ENCODE measurements at regions not wholly inside any gene's neighbourhood (a gene's known extent, or its start where the extent isn't known, plus 50 kb on each side); places are given as distances from the start of the nearest gene placed in this dataset.
"Not testable (repeated sequence)": the region's sequence is repeated elsewhere in the genome, so short reads cannot be mapped to it uniquely, and the experiment has no call there.

DNA sequence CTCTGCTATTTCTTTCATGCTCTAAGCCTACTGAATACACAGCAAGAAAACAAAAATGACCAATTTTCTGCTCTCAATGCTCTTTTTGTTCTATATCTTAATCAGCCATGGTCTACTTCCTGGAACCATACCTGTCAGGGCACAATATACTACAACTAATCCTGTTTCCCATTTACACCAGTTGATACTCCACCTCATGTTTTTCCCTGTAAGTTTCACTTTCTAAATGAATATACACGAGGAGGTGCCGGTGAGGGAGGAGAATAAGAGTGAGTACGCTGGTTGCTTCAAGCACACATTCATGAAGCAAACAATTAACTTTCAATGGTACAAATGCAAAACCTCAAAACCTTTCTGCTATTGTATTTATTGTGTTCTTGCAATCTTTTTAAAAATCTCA, 443.1 kb upstream of the ID4 start:
- no peak for DNase-seq (ENCODE audit: low spot score)

DNA sequence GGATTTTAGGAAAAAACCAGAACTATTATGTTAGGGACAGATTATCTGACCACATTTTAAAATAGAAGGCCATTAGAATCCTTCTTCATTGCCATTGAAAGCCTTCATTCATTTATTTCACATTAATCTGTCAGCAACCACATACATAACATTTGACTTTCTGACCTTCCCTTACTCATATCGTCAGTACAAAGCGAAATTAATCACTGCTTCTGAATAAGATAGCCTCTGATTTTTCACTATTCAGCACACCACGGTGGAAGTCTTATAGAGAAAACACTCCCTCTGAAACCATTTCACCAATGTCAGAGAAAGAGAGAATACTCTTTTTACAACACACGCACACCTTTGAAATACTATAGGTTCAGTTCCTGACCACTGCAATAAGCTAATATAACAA, 442.5 kb upstream of the ID4 start:
- DNase-seq (ENCODE audit: low spot score): no peak

DNA sequence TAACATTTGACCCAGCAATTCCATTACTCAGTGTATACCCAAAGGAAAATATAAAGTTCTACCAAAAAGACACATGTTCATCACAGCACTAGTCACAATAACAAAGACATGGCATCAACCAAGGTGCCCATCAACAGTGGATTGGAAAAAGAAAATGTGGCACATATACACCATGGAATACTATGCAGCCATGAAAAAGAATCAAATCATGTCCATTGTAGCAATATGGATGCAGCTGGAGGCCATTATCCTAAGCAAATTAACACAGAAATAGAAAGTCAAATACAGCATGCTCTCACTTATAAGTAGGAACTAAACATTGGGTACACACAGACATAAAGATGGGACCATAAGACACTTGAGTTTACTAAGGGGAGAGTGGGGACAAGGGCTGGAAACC, 441.9 kb upstream of the ID4 start:
- no peak for DNase-seq (ENCODE audit: low spot score)

DNA sequence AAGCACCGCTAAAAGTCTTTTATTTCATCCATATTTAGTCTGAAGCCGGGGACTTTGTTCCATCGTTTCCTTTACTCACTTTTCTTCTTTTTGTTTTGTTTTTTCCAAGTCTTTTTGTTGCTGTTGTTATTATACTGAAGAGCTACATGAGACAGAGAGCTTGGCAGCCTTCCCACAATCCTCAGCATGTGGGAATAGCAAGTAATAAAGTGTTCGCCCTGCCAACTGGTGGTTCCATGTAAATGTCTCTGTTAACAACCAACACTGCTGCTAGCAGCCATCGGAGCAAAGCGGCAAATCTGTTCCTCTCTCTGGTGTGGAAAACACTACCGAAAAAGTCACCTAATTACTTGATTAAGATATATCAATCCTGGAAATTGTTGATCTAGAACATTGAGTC, 437.8 kb upstream of the ID4 start:
- DNase-seq (ENCODE audit: low spot score): no peak

DNA sequence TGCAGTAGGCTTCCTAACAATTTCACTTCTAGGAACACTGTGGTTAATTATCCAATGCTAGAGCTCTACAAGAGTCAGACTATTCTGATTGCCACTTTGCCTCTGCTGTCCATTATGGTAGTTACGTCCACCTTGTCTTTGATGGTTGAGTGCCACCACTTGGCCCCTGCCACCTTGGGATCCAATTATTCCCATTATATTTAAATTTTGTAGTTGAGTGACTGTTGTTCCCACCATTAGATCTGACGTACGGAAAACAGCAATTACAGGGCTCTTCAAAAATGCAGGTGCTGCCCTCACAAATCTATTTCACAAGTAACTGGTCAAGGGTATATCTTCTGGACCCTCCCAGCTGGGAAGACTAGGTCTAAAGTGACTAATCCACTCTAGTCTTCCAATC, 432.3 kb upstream of the ID4 start:
- not testable (repeated sequence) for DNase-seq (ENCODE audit: low spot score)

DNA sequence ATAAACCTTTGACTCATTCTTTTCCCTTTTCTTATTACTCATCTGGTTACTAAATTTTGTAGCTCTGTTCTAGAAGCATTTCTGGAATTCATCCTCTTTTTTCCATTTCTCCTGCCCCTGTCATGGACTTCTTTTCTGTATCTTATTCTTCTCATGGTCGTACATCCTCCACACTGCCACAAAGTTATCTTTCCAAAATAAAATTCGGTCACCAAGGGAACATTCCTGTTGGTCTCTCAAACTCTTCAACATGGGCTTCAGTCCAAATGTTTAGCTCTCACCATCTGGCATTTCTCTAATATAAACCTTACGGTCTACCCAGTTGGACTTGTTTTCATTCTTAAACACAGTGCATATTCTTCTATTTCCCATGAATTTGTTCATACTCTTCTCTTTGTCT, 428.8 kb upstream of the ID4 start:
- no peak for DNase-seq (ENCODE audit: low spot score)

DNA sequence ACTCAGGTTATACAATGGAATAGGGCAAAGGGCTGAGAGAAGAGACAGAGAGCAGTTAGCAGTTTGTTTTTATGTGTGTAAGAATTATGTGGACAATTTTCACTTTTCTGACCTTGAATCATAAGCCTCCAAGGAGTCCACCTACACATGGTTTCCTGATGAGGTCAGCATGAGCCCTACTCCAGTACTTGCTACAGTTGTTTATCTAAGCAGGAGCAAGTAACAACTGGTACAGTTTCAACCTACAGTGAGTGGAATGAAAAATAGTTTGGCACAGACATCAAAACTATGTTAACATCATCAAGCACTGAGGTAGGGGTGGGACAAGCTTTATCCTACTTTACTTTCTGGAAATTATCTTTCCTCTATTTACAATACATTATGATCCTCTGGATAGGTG, 426.7 kb upstream of the ID4 start:
- no peak for DNase-seq (ENCODE audit: low spot score)

DNA sequence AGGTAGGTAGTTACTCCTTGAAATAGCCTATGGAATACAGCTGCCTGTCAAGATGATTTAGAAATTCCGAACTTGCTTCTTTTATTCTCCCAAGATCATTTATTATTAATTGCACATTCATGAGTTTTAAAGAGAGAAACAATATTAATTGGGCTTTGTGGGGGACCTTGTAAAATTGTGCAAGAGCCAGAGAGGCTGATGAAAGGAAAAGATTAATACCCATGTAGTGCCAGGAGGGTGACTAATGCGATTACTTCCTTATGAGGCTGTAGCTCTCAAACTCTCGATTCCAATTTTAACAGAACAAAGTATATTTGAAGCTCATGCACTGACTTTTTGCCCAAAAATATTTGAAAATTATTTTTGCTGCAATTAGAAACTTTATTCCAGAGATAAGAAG, 423.8 kb upstream of the ID4 start:
- no peak for DNase-seq (ENCODE audit: low spot score)

DNA sequence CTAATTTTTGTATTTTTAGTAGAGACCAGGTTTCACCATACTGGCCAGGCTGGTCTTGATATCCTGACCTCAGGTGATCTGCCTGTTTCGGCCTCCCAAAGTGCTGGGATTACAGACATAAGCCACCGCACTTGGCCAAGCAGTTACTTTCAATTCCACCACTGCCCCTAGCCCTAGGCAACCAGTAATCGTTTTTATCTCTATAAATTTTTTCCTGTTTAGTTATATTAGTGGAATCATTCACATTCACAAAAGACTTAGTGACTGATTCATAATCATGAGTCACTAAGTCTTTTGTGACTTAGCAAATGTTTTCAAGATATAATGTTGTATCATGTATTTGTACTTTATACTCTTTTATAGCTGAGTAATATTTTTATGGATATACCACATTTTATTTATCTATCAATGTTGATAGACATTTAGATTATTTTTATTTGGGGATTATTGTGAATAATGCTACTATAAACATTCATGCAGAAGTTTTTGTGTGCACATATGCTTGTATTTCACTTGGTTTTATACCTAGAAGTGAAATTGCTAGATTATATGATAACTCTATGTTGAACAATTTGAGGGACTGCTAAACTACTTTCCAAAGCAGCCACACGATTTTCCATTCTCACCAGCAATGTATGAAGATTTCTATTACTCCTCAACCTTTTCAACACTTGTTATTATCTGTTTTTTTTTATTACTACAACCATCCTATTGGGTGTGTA, 421.4 kb upstream of the ID4 start:
- DNase-seq (ENCODE audit: low spot score): no peak

DNA sequence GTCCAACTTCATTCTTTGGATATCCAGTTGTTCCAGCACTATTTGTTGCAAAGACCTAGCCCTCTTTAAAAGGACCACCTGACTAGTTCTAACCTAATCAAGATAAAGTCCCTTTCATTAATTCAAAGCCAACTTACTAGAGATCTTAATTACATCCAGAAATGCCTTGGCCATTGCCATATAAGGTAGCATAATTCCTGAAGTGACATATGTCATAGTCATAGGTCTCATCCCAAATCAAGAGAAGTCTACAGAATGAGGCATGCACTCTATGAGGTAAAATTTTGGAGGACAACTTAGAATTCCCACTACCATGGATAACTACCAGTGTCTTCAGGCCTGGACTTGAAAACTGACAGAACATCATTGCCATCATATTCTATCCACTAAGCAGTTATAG, 420.4 kb upstream of the ID4 start:
- no peak for DNase-seq (ENCODE audit: low spot score)

DNA sequence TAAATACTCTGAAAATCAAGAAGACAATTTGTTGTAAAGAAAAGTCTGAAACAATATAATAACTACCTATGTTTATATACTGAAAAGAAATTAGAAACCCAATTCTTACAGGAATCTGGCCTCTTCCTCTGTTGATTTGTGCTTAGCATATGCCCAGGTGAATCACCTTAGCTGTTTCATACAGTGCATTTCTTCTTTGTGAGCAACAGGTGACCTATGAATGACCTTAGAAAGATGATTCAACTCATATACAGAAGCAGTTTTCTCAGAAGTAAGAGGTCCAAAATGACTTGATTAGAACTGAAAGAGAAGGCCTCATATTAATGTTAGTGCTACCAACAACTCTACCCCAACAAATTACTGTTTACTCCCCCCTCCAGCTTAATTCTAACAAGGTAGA, 419.5 kb upstream of the ID4 start:
- no peak for DNase-seq (ENCODE audit: low spot score)

DNA sequence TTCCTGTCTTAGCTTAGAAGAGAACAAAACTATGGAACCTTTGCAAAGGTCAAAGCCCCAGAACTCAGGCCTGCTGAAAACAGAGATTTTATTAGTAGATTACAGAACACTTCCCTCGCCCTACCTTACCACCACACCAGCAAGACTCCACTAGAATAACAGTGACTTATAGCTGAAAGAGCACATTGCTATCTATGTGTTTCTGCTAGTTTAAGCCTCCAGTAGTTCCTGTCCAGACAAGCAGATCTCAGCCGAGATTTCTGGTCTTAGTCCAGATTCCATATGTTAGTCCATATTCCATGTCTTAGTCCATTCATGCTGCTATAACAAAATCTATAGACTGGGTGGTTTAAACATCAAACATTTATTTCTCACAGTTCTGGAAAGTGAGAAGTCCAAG, 412.3 kb upstream of the ID4 start:
- no peak for DNase-seq (ENCODE audit: low spot score)

DNA sequence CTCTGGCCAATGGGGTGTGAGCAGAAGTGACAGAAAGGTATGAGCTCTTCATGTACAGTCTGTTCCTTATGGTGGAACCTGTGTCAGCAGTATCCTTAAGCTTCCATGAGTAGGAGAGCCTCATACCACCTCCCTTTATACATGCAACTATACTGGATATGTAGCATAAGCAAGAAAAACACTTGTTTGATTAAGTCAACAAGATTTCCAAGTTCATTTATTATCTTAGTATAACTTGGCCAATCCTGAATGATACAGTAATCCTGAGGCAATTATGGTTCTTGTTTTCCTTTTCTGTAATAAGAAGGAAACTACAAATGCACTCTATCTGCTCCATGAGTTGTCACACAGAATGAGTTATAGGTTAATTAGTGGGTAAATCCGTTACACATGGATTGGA, 409.6 kb upstream of the ID4 start:
- no peak for DNase-seq (ENCODE audit: low spot score)

DNA sequence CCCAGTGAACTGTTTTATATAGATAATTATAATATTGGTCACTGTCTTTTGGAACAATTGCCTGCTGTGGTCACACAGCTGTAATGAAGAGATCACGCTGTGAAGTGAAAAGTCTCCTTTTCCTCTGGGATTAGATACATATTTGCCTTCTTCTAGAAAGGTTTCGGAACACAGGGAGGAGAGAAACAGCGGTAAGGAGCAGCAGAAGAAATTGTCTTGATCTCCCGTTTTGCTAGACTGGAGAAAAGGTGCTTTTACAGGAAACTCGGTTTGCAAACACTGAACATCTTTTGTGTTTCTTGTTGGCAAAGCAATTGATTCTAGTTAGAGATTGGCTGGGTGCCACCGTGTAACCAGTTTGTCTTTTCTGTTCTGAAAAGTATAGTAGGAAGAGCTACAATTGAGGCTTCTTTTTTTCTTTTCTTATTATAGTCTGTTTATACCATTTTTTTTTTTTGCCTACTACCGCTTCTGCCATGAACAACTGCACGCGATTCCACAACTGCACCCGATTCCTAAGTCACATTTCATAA, 404.1 kb upstream of the ID4 start:
- no peak for DNase-seq (ENCODE audit: low spot score)

DNA sequence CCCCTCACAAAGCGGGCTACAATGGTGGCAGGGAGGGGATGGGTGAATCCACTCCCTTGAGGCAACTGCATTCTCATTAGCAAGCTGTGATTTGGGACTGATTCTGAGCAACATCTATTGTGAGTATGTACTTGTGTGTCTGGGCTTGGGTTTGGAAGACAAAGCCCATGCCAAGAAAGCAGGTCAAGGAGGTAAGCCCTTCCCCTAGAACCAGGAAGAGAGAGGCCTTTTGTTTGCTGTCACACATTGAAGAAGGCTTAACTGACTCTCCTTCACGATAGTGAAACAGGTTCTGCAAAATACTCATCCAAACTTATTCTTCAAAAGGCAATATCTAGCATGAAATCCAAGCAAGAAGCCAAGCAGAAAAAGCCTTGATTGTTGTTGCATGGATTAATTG, 403.1 kb upstream of the ID4 start:
- no peak for DNase-seq (ENCODE audit: low spot score)

DNA sequence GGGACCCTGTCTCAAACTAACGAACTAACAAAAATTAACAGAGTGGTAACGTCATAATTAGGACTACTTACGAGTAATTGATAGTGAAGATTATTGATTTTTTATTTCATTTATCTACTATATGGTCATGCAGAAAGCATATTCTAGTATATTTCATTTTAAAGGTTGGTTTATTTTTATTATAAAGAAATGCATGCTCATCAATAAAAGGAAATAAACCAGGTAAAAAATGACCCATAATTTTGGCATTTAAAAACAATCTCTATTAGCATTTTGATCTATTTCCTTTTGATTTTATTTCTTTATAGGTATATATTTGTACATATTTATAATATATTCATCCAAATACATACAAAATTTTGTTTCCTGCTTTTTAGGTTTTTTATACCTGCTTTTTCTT, 401.4 kb upstream of the ID4 start:
- DNase-seq (ENCODE audit: low spot score): no peak

DNA sequence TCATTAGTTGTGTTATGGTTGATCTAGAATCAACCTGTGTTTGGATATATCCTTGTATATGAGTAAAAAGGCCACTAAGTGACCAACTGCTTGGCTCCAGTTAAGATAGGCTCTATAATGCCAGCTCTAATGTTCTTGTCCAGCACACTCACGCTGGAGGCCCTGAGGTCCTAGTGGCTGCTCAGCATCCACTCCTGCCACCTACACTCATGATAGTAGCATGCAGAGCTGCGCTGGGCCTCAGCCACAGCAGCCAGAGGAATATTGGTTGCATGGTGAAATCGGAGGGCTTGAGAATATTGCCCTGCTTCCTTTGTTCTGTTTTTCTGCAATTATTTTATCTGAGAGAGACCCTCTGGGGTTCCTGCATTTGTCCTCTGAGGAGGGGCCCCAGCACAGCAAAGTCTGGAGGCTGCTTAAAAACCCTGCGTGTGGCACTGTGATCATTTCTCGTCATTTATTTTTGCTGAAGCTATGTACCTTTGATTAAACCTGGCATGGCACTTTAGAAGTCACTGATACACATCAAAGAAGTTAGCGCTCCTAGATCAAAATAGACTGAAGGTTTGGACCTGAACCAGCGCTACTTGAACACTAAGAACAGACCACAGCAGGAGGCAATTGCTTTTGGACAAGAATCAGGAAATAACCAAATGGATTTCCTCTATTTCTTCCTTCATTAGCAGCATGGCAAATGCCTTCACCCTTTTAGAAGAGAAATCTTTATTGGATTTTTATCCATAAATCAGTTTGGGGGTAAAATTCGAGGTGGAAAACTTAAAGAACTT, 398.4 kb upstream of the ID4 start:
- DNase-seq (ENCODE audit: low spot score): no peak

DNA sequence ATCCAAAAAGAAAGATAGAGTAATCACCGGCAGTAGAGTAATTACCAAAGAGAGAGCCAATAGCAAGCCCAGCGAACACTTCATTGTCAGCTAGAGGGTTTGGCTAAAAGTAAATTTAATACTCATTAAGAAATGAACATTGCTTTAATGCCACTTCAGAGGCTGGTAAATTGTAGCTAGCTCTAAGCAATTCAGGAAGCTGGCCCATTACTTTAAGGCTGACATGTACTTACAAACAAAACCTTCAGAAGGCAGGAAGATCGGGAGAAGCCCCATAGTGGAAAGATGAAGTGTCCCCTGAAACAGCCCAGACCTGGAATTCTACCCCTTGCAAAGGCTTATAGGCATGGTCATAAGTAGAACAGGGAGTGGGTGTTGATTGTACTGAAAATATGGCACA, 396.6 kb upstream of the ID4 start:
- no peak for DNase-seq (ENCODE audit: low spot score)

DNA sequence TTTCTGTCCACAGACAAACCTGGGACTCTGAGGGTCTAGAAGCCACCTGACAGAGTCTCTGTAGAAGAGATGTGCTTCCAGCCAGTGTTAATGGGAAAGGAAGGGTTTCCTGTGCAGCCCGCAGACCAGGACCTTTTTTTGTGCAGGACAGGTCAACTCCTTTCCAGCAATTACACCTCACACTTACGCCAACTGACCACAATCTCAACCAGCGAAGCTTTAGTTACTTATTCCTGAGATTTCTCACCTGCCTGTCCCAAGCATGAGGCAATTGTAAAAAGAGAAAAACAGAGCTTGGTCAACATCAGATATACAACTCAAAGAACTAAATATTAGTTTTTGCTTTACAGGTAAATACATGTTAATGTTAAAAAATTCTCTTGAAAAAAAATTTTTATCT, 393.8 kb upstream of the ID4 start:
- DNase-seq (ENCODE audit: low spot score): no peak

DNA sequence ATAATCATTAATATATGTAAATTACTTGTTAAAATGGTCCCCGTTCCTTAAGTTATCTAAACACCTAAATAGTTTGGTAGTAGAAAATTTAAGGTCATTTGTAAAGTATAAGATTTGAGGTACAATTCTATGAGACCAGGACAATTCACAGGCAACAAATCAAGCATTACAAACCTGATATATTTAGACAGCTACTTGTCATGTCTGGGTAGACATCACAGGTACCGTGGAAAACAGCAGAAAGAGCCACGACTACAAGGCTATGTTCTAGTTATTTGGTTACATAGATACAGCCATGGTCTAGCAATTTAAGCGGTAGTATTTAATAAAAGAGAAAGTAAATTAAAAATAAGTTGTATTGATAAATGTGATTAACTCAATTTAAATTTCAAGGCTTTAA, 393.1 kb upstream of the ID4 start:
- no peak for DNase-seq (ENCODE audit: low spot score)

DNA sequence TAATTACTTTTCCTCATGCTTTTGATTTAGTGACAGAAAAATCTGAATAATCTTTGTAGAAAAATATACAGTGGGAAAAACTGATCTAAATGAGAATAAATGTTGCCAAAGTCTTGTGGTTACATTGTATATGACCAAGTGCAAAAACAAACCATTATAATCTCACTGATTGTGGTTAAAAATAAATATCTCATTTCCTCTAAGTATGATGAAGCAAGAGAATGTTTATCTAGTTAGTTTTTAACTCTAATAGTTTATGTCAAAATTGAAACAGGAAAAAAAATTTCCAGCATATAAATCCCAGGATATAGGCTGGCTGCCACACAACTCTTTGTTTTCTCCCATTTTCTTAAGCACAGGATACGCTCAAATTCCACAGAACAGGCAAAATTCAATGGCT, 392.7 kb upstream of the ID4 start:
- DNase-seq (ENCODE audit: low spot score): no peak

DNA sequence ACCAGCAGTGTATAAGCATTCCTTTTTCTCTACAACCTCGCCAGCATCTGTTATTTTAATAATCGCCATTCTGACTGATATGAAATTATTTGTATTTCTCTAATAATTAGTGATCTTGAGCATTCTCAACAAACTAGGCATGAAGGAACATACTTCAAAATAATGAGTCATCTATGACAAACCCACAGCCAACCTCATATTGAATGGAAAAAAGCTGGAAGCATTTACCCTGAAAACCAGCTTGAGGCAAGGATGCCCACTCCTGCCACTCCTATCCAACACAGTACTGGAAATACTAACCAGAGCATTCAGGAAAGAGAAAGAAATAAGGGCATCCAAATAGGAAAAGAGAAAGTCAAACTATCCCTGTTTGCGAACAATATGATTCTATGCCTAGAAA, 390.6 kb upstream of the ID4 start:
- no peak for DNase-seq (ENCODE audit: low spot score)

DNA sequence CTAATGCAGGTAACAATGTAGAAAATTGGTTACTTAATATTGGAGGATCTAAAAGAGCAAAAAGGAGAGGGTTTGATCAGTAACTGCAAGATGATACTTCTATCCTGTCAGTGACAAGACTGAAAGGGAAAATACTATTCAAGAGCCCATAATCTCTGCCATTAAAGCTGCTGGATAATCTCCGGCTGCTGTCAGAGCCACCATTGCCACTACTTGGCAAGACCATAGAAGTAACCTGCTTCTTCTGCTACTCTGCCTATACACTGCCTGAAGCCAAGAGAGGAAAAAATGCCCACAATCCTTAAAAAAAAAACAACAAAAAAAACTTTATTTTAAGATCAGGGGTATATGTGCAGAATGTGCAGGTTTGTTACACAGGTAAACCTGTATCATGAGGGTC, 386.5 kb upstream of the ID4 start:
- DNase-seq (ENCODE audit: low spot score): no peak
